Left lung (tissue), 4 donors: ENCODE measurements at regions not wholly inside any gene's neighbourhood (a gene's known extent, or its start where the extent isn't known, plus 50 kb on each side); places are given as distances from the start of the nearest gene placed in this dataset.

ENCODE experiments used
- ATAC-seq: fragments of 200-7000 bp; cut with Tn5 transposase; one replicate; pipeline ENCODE4 v1.9.1; 2020; ENCODE audit warnings: moderate library complexity
- DNase-seq, 4 donors: peaks; one replicate each; pipeline ENCODE4 v3.0.0-alpha.2; 2013 to 2020
- H3K27ac ChIP-seq, 2 donors: fragments of 200-600 bp; sonication (generic) in 1 of 2; one replicate each; pipeline versions ENCODE4 v1.5.0 to v1.8.0; 2020 to 2021
- H3K27me3 ChIP-seq, 2 donors: fragments of 200-600 bp; sonication (generic) in 1 of 2; one replicate each; pipeline versions ENCODE4 v1.5.0 to v1.8.0; 2020 to 2021
- H3K36me3 ChIP-seq, 2 donors: fragments of 200-600 bp; sonication (generic) in 1 of 2; one replicate each; pipeline versions ENCODE4 v1.5.0 to v1.8.0; 2020 to 2021
- H3K4me1 ChIP-seq, 2 donors: fragments of 200-600 bp; one replicate each; pipeline ENCODE4 v1.8.0; 2021
- H3K4me3 ChIP-seq, 2 donors: fragments of 200-600 bp; sonication (generic) in 1 of 2; one replicate each; pipeline versions ENCODE4 v1.5.0 to v1.8.0; 2020 to 2021; ENCODE audit warnings: mild to moderate bottlenecking in 1 of 2
- H3K9me3 ChIP-seq, 2 donors: fragments of 200-600 bp; sonication (generic) in 1 of 2; one replicate each; pipeline versions ENCODE4 v1.5.0 to v1.8.0; 2020 to 2021
- CTCF ChIP-seq, 2 donors: fragments of 200-600 bp; sonication (generic) in 1 of 2; IDR thresholded peaks; one replicate each; pipeline versions ENCODE4 v1.5.0 to v1.8.0; 2021; ENCODE audit warnings: antibody characterized with exemption in 2 of 2
- intact Hi-C, 2 donors: fragments of 100-400 bp; cut with DNase I; formaldehyde crosslinking; loops; one replicate each; pipeline versions ENCODE4 v1.11.2 to v1.14.2; 2022
- donor health status: DM: no; HTN: yes; CAD: no.
- donor health status: DM: no; HTN: no; CAD: no.

- Histone ChIP-seq H3K4me1 (peaks cover 0 to 16% of the 10 kb centered on the region in 2 donors), H3K36me3 (no peaks in the 10 kb centered on the region), H3K27me3 (peaks cover 0 to 10% of the 10 kb centered on the region in 2 donors), H3K27ac (no peak overlapping the region), H3K9me3 (no peaks in the 10 kb centered on the region), H3K4me3 (no peak overlapping the region)
- intact Hi-C loops: no loop called here
- ATAC-seq: no peak
- TF ChIP-seq CTCF (IDR thresholded peaks at IDR 0.05): no peak
- DNase-seq: no peak
Measured at GRCh38 chr14:98959410-98959809, 312.6 kb downstream of the BCL11B start.

- intact Hi-C loops: no loop called here
- DNase-seq (no peak), ATAC-seq (no peak)
- Histone ChIP-seq H3K9me3 (no peaks in the 10 kb centered on the region), H3K27me3 (peaks cover 0 to 10% of the 10 kb centered on the region in 2 donors), H3K4me3 (no peak overlapping the region), H3K4me1 (peaks cover 0 to 16% of the 10 kb centered on the region in 2 donors), H3K36me3 (no peaks in the 10 kb centered on the region), H3K27ac (no peak overlapping the region)
- TF ChIP-seq CTCF (IDR thresholded peaks at IDR 0.05): no peak
Measured at GRCh38 chr14:98959958-98960616, 311.9 kb downstream of the BCL11B start.

- TF ChIP-seq CTCF (IDR thresholded peaks at IDR 0.05): no peak
- no peaks in the 10 kb centered on the region for H3K9me3 ChIP-seq
- H3K4me1 ChIP-seq: peaks cover 0 to 15% of the 10 kb centered on the region in 2 donors
- no peak overlapping the region for H3K27ac ChIP-seq
- no peak overlapping the region for H3K4me3 ChIP-seq
- H3K27me3 ChIP-seq: peaks cover 0 to 10% of the 10 kb centered on the region in 2 donors
- DNase-seq (no peak), ATAC-seq (no peak)
- intact Hi-C loops: no loop called here
- H3K36me3 ChIP-seq: no peaks in the 10 kb centered on the region
Measured at GRCh38 chr14:98960617-98961013, 311.4 kb downstream of the BCL11B start.

GRCh38 chr14:98961191-98961590 lies 310.8 kb downstream of the BCL11B start:
- ATAC-seq: no peak
- TF ChIP-seq CTCF (IDR thresholded peaks at IDR 0.05): no peak

GRCh38 chr14:98962118-98962517 lies 309.9 kb downstream of the BCL11B start:
- Histone ChIP-seq H3K27me3 (peaks cover 0 to 10% of the 10 kb centered on the region in 2 donors), H3K4me3 (no peak overlapping the region), H3K27ac (no peak overlapping the region), H3K4me1 (peaks cover 0 to 9% of the 10 kb centered on the region in 2 donors), H3K36me3 (no peaks in the 10 kb centered on the region), H3K9me3 (no peaks in the 10 kb centered on the region)
- DNase-seq: no peak
- no peak for ATAC-seq
- no peak for TF ChIP-seq CTCF (IDR thresholded peaks at IDR 0.05)
- intact Hi-C loops: no loop called here

More at GRCh38 chr14:98961191-98961590, 310.8 kb downstream of the BCL11B start:
- H3K36me3 ChIP-seq: no peaks in the 10 kb centered on the region
- peaks cover 0 to 10% of the 10 kb centered on the region in 2 donors for H3K27me3 ChIP-seq
- H3K4me1 ChIP-seq: peaks cover 0 to 12% of the 10 kb centered on the region in 2 donors
- H3K27ac ChIP-seq: no peak overlapping the region
- H3K9me3 ChIP-seq: no peaks in the 10 kb centered on the region
- intact Hi-C loops: no loop called here
- DNase-seq: no peak
- no peak overlapping the region for H3K4me3 ChIP-seq
